ENCODE measurements at regions not wholly inside any gene's neighbourhood (a gene's known extent, or its start where the extent isn't known, plus 50 kb on each side); places are given as distances from the start of the nearest gene placed in this dataset.

DNA sequence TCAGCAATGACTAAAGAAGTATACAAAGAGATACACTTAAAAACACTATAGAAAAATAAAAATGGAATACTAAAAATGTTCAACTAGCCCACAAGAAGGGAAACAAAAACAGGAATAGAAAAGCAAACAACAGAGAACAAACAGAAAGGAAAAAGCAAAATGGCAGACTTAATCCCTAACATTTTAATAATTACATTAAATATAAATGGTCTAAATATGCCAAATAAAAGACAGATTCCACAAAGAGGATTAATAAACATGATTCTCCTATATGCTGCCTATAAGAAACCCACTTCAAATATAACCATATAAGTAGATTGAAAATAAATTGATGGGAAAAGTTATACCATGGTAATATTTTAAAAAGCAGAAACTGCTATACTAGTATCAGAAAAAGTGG, 83.5 kb upstream of the GPR45 start:
- H4K20me1 ChIP-seq (ENCODE audit: control insufficient read depth, insufficient read depth, low read depth, low read length), result no peaks in the 10 kb centered on the region
- H3K4me1 ChIP-seq (ENCODE audit: control insufficient read depth, low read length), result no peaks in the 10 kb centered on the region
- H3K9me3 ChIP-seq (ENCODE audit: control insufficient read depth, insufficient read depth, low read length), result no peaks in the 10 kb centered on the region
- no peaks in the 10 kb centered on the region for H3K36me3 ChIP-seq (ENCODE audit: control insufficient read depth, low read length)
- TF ChIP-seq, protein P1, sequence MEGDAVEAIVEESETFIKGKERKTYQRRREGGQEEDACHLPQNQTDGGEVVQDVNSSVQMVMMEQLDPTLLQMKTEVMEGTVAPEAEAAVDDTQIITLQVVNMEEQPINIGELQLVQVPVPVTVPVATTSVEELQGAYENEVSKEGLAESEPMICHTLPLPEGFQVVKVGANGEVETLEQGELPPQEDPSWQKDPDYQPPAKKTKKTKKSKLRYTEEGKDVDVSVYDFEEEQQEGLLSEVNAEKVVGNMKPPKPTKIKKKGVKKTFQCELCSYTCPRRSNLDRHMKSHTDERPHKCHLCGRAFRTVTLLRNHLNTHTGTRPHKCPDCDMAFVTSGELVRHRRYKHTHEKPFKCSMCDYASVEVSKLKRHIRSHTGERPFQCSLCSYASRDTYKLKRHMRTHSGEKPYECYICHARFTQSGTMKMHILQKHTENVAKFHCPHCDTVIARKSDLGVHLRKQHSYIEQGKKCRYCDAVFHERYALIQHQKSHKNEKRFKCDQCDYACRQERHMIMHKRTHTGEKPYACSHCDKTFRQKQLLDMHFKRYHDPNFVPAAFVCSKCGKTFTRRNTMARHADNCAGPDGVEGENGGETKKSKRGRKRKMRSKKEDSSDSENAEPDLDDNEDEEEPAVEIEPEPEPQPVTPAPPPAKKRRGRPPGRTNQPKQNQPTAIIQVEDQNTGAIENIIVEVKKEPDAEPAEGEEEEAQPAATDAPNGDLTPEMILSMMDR (IDR thresholded peaks at IDR 0.05; ENCODE audit: low read depth, low read length, poor library complexity, severe bottlenecking), result no peak
- no peak for TF ChIP-seq EZH2phosphoT487 (IDR thresholded peaks at IDR 0.05; ENCODE audit: borderline replicate concordance, low read length)
- H3K27ac ChIP-seq (ENCODE audit: low read depth, low read length), result no peak overlapping the region
- no peaks in the 10 kb centered on the region for H3F3A ChIP-seq (ENCODE audit: control insufficient read depth, insufficient read depth)
- H3K9me2 ChIP-seq (replicated peaks; ENCODE audit: control insufficient read depth, low read length), result no peaks in the 10 kb centered on the region
- no peaks in the 10 kb centered on the region for H3K27me3 ChIP-seq (ENCODE audit: control insufficient read depth, low read length)
- no peak overlapping the region for H3K4me3 ChIP-seq (ENCODE audit: low read length)
- no peak overlapping the region for H3K4me2 ChIP-seq (ENCODE audit: low read length)
- H3K79me2 ChIP-seq (ENCODE audit: control insufficient read depth, low read length), result no peaks in the 10 kb centered on the region

DNA sequence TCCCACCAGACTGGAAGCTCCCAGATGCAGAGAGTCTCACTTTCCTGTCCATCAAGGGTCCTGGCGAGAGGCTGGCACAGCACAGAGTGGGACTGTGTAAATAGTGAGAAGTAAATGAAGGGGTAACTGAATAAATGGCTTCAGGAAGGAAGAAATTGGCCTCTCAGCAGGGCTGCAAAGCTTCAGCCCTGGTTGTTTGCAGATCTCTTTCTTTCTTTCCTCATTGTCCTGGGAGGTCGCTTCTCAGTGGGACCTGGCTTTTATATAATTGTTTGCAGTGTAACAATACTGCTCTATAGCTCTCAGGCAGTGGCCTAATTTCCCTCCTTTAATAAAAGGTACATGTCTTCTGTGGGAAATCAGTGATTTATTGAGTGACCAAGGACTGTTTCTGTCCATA, 74.9 kb upstream of the GPR45 start:
- Histone ChIP-seq H3K27ac (ENCODE audit: low read depth, low read length) (no peak overlapping the region), H4K20me1 (ENCODE audit: control insufficient read depth, insufficient read depth, low read depth, low read length) (no peaks in the 10 kb centered on the region), H3K36me3 (ENCODE audit: control insufficient read depth, low read length) (no peaks in the 10 kb centered on the region), H3K9me2 (replicated peaks; ENCODE audit: control insufficient read depth, low read length) (no peaks in the 10 kb centered on the region), H3K79me2 (ENCODE audit: control insufficient read depth, low read length) (no peaks in the 10 kb centered on the region), H3K9me3 (ENCODE audit: control insufficient read depth, insufficient read depth, low read length) (no peaks in the 10 kb centered on the region), H3K4me1 (ENCODE audit: control insufficient read depth, low read length) (no peaks in the 10 kb centered on the region), H3K4me2 (ENCODE audit: low read length) (no peak overlapping the region), H3K27me3 (ENCODE audit: control insufficient read depth, low read length) (no peaks in the 10 kb centered on the region; the same call in 1 of the 2 replicates), H3F3A (ENCODE audit: control insufficient read depth, insufficient read depth) (no peaks in the 10 kb centered on the region), H3K4me3 (ENCODE audit: low read length) (no peak overlapping the region)
- TF ChIP-seq, protein P1 (IDR thresholded peaks at IDR 0.05; ENCODE audit: low read depth, low read length, poor library complexity, severe bottlenecking), result no peak
- TF ChIP-seq EZH2phosphoT487 (IDR thresholded peaks at IDR 0.05; ENCODE audit: borderline replicate concordance, low read length), result no peak

DNA sequence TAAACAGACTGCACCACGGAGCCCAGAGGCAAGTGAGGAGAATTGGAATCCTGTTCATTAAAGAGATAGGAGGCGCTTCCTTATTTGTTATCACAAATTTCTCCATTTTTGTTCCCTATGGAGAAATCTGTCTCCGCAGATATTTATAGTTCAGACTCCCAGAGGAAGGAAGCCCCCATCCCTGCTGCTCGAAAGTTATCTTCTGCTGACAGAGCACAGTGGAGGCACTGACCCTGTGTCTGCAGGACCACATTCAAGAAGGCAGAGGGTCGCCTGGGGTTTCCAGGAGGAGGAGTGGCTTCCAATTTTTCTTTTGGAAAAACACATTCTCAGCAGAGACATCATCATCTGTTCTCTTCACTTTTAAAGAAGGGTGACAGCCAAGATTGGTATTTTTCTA, 73.0 kb upstream of the GPR45 start:
- TF ChIP-seq EZH2phosphoT487 (IDR thresholded peaks at IDR 0.05; ENCODE audit: borderline replicate concordance, low read length), result no peak
- TF ChIP-seq, protein P1 (IDR thresholded peaks at IDR 0.05; ENCODE audit: low read depth, low read length, poor library complexity, severe bottlenecking), result no peak
- H3K4me1 ChIP-seq (ENCODE audit: control insufficient read depth, low read length), result no peaks in the 10 kb centered on the region
- no peaks in the 10 kb centered on the region for H3F3A ChIP-seq (ENCODE audit: control insufficient read depth, insufficient read depth)
- H3K27me3 ChIP-seq (ENCODE audit: control insufficient read depth, low read length), result no peaks in the 10 kb centered on the region; the same call in 1 of the 2 replicates
- no peaks in the 10 kb centered on the region for H3K9me3 ChIP-seq (ENCODE audit: control insufficient read depth, insufficient read depth, low read length)
- no peaks in the 10 kb centered on the region for H4K20me1 ChIP-seq (ENCODE audit: control insufficient read depth, insufficient read depth, low read depth, low read length)
- H3K36me3 ChIP-seq (ENCODE audit: control insufficient read depth, low read length), result no peaks in the 10 kb centered on the region
- no peak overlapping the region for H3K4me3 ChIP-seq (ENCODE audit: low read length)
- no peak overlapping the region for H3K4me2 ChIP-seq (ENCODE audit: low read length)
- no peaks in the 10 kb centered on the region for H3K79me2 ChIP-seq (ENCODE audit: control insufficient read depth, low read length)
- H3K27ac ChIP-seq (ENCODE audit: low read depth, low read length), result no peak overlapping the region
- no peaks in the 10 kb centered on the region for H3K9me2 ChIP-seq (replicated peaks; ENCODE audit: control insufficient read depth, low read length)

DNA sequence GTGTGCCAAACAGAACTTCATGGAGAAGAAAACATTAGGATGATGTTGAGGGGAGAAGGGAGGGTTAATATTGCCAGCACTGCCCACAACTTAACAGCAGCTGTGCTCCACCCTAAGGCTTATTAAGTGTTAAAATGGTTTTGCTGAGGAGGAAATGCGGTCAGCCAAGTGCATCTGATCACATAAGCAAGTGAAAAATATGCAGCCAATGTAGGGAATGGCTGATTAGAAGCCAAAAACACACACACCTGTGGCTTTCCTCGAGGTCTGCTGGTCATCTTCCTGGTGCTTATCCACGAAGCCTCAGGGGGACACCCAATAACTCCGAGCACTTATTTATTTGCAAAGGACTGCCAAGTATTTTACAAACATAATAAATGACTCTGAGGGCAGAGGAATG, 66.3 kb upstream of the GPR45 start:
- Histone ChIP-seq H3K79me2 (ENCODE audit: control insufficient read depth, low read length) (no peaks in the 10 kb centered on the region), H3K27ac (ENCODE audit: low read depth, low read length) (no peak overlapping the region), H3K9me2 (replicated peaks; ENCODE audit: control insufficient read depth, low read length) (no peaks in the 10 kb centered on the region), H3K36me3 (ENCODE audit: control insufficient read depth, low read length) (no peaks in the 10 kb centered on the region), H3K4me2 (ENCODE audit: low read length) (no peak overlapping the region), H3K27me3 (ENCODE audit: control insufficient read depth, low read length) (no peaks in the 10 kb centered on the region; the same call in 1 of the 2 replicates), H4K20me1 (ENCODE audit: control insufficient read depth, insufficient read depth, low read depth, low read length) (no peaks in the 10 kb centered on the region), H3K4me1 (ENCODE audit: control insufficient read depth, low read length) (no peaks in the 10 kb centered on the region), H3F3A (ENCODE audit: control insufficient read depth, insufficient read depth) (no peaks in the 10 kb centered on the region), H3K9me3 (ENCODE audit: control insufficient read depth, insufficient read depth, low read length) (no peaks in the 10 kb centered on the region), H3K4me3 (ENCODE audit: low read length) (no peak overlapping the region)
- TF ChIP-seq EZH2phosphoT487 (IDR thresholded peaks at IDR 0.05; ENCODE audit: borderline replicate concordance, low read length), result no peak
- TF ChIP-seq, protein P1 (IDR thresholded peaks at IDR 0.05; ENCODE audit: low read depth, low read length, poor library complexity, severe bottlenecking), result no peak
